Left hindlimb (tissue), 1 donor: ENCODE measurements at regions not wholly inside any gene's neighbourhood (a gene's known extent, or its start where the extent isn't known, plus 50 kb on each side); places are given as distances from the start of the nearest gene placed in this dataset.
"Not testable (repeated sequence)": the region's sequence is repeated elsewhere in the genome, so short reads cannot be mapped to it uniquely, and the experiment has no call there.

Experiments
- DNase-seq: peaks from one replicate; pipeline ENCODE4 v3.0.0-alpha.2; 2018

- no peak for DNase-seq
Observed at GRCh38 chrX:25130619-25131018, 114.9 kb upstream of the ARX start.

GRCh38 chrX:25125483-25125882 lies 109.7 kb upstream of the ARX start:
- no peak for DNase-seq

GRCh38 chrX:25124391-25124790 lies 108.6 kb upstream of the ARX start:
- no peak for DNase-seq

- no peak for DNase-seq
Observed at GRCh38 chrX:25112156-25112555, 96.4 kb upstream of the ARX start.

- no peak for DNase-seq
Observed at GRCh38 chrX:25108481-25108880, 92.7 kb upstream of the ARX start.

- DNase-seq, result no peak
Observed at GRCh38 chrX:25105221-25105620, 89.5 kb upstream of the ARX start.

- DNase-seq, result no peak
Observed at GRCh38 chrX:25096522-25097045, 80.8 kb upstream of the ARX start.

GRCh38 chrX:25091152-25091551 lies 75.4 kb upstream of the ARX start:
- not testable (repeated sequence) for DNase-seq

- no peak for DNase-seq
Observed at GRCh38 chrX:25084446-25084845, 68.7 kb upstream of the ARX start.

- DNase-seq, result no peak
Observed at GRCh38 chrX:25083661-25084060, 67.9 kb upstream of the ARX start.

- DNase-seq, result no peak
Observed at GRCh38 chrX:25079020-25079419, 63.3 kb upstream of the ARX start.

GRCh38 chrX:25076941-25077500 lies 61.3 kb upstream of the ARX start:
- no peak for DNase-seq

- DNase-seq, result no peak
Observed at GRCh38 chrX:25072247-25072646, 56.5 kb upstream of the ARX start.

GRCh38 chrX:25070038-25070437 lies 54.3 kb upstream of the ARX start:
- no peak for DNase-seq

GRCh38 chrX:25069209-25069608 lies 53.4 kb upstream of the ARX start:
- DNase-seq, result no peak

GRCh38 chrX:25068340-25068739 lies 52.6 kb upstream of the ARX start:
- DNase-seq, result no peak

- no peak for DNase-seq
Observed at GRCh38 chrX:25067271-25068172, 51.8 kb upstream of the ARX start.

- DNase-seq, result no peak
Observed at GRCh38 chrX:25066131-25066530, 50.4 kb upstream of the ARX start.
